Medulla oblongata (tissue), 1 donor: ENCODE measurements at regions not wholly inside any gene's neighbourhood (a gene's known extent, or its start where the extent isn't known, plus 50 kb on each side); places are given as distances from the start of the nearest gene placed in this dataset.

Experiments
- DNase-seq: peaks from one replicate; pipeline ENCODE4 v3.0.0-alpha.2; 2015; ENCODE audit errors: extremely low spot score

DNA sequence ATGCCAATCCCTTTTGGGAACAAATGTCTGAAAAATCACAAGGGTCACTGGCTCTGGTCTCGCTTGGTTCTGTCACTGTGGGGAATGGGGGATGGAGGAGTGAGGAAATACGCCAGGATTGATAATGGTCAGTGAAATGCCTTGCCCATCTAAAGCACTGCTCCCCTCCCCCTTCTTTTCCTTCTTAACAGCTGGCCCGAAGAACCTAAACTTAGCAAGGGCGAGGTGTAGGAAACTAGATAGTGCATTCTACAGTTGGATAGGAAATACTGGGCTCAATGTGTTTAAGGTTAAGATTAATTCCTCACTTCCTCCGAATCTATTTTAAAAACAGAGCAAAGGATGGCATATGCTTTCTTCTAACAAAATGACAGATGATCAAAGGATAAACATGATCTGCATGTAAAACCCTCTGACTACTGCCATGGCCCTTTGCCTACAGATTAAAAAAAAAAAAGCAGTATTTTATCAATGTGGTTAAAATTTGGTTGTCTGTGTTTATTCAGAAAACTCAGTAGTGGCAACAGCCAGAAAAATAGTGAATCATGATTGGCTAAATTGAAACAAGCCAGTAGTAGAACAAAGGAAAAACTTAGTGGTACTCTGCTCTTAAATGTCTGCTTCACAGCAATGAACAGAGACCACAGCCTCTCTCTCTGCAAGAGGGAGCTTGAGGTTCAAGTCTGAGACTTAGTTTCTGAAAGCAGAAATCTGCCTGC is 86.1 kb upstream of the VAV3 start:
- peak; percentile 9 for DNase-seq

- DNase-seq: no peak
Observed at GRCh38 chr1:108050158-108050557, 85.2 kb upstream of the VAV3 start.

DNA sequence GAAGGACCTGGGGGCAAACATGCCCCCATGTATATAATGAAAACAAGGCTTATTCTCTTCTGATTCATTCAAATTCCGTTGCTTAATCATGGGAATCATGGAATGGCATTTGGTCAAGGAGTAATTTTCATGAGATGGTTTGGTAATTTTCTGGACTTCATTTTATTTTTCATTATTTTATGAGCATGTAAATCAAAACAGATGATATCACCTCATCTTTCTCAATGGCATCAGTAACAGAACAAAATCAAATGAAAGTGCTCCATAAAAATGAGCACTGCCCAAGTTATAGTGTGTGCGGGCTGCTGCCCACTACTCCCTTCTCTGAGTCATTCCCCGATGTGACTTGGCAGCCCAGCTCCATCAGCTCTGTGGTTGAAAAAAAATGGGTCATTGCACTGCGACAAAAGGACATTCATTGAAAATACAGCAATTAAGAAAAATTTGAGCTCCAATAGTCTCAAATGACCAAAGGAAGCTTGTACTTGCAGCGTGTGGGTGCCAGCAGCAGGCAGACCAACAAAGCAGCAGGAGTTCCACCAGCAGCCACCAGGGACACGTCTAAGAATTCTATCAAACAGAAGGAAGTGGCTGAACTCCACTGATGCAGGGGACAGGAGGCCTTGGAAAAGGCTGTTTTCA is 84.3 kb upstream of the VAV3 start:
- DNase-seq: peak; percentile 71

- no peak for DNase-seq
Observed at GRCh38 chr1:108048301-108049177, 83.6 kb upstream of the VAV3 start.

- no peak for DNase-seq
Observed at GRCh38 chr1:108047085-108047484, 82.1 kb upstream of the VAV3 start.

DNA sequence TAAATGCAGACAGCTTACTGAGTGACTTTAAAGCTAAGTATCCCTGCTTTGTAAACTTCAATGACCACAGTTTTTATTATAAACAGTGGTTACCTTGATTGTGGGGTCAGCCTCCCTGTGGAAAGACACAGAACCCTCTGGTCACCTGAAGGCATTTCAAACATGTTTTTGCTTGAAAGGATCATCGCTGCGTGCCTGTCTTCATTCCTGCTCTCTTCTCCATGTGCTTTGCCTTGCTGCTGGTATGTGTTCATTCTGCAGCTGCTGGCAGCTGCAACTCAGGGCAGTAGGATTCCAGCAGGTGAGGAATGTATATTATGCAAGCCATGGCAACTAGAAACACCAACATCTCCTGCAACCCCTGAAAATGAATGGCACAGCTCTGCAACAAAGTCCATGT is 81.0 kb upstream of the VAV3 start:
- no peak for DNase-seq

DNA sequence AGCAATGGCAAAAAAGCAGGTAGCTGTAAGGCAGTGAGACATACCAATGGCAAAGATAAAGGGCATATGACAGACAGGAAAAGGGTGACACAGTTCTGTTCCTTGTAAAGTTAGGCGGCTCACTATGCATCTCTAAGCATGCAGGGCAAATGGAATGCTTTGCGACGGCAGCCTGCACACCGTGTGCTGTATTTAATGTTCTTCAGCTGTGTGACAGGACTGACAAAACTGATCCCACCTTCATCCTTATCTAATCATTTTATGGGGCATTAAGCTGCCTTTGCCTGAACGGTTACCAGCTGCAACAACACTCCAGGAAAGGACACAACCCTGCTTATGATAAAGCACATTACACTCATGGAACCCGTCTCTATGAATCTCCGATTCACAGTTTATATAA is 80.5 kb upstream of the VAV3 start:
- no peak for DNase-seq

DNA sequence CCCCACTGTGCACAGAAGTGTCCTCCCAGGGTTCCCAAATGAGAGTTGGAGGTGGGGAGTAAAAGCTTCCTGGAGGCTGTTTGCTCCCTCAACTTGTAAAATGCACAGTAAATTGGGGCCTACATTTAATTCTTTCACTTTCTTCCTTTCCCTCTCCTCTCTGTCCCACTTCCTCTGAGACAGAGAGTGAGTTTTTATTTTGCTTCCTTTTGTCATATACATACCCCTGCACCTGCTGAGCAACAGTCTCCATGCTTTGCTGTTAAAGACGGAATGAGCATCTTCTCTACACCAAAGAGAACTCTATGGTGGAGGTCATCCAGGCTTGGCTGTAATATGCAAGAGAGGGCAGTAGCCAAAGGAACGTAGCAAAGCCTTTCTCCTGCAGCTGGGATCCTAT is 79.3 kb upstream of the VAV3 start:
- no peak for DNase-seq

GRCh38 chr1:108043707-108044106 is 78.7 kb upstream of the VAV3 start:
- no peak for DNase-seq

- no peak for DNase-seq
Observed at GRCh38 chr1:108042610-108043009, 77.6 kb upstream of the VAV3 start.

DNA sequence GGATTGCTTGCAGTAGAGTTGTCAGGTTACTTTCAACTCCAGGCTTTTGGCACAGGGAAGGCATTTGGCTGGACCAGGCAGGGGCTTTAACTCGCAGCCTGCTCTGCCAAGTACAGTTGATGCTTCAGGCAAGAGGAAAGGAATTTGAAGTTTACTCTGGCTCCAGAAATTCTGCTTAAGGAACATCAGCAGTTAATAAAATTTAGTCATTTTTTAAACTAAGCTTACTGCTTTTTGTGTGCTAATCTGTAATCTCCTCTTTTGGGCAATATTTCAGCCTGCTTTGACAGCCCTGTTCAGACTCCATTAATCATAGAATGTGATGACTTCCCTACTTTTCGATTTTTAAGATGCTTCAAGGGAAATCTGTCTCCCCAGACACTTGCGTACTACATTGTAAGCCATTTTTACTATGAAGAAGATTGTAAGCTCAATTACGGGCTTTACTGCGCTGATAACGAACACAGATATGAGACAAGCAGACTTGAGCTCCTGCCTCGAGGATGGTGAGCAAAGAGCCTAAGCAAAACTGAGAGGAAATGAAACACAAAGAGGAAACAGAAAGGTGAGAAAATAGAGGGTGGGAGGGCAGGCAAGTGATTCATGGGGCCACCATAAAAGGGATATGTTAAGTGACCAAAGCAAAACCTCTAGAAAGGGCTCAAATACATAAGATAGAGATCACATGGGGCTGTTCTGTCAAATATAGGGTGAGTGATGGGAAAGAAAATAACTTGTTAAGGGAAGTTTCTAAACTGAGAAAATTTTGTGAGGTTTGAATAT is 76.6 kb upstream of the VAV3 start:
- DNase-seq: no peak

GRCh38 chr1:108038653-108039236 is 73.8 kb upstream of the VAV3 start:
- no peak for DNase-seq

- no peak for DNase-seq
Observed at GRCh38 chr1:108036796-108037562, 72.0 kb upstream of the VAV3 start.

DNA sequence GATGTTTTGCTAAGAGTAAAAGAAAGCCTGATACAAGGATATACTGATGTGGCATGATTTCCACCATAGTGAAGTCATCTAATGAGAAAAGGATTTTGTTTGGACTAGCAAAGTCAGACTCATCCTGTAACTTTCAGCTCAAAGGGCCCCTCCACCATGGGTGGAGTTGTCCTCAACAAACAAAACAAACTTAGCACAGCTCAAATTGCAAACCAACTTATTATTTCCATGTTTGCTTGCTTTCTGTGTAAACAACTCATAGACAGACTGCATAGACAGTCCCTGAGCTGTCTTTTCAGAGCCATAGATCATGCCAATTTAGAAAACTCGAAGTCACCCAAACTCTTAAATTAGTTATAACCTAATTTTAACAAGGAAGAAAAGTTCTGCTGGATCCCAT is 69.4 kb upstream of the VAV3 start:
- DNase-seq: no peak

- DNase-seq: no peak
Observed at GRCh38 chr1:108033550-108033951, 68.6 kb upstream of the VAV3 start.

GRCh38 chr1:108028841-108029388 is 63.9 kb upstream of the VAV3 start:
- no peak for DNase-seq

GRCh38 chr1:108027389-108027788 is 62.4 kb upstream of the VAV3 start:
- no peak for DNase-seq

DNA sequence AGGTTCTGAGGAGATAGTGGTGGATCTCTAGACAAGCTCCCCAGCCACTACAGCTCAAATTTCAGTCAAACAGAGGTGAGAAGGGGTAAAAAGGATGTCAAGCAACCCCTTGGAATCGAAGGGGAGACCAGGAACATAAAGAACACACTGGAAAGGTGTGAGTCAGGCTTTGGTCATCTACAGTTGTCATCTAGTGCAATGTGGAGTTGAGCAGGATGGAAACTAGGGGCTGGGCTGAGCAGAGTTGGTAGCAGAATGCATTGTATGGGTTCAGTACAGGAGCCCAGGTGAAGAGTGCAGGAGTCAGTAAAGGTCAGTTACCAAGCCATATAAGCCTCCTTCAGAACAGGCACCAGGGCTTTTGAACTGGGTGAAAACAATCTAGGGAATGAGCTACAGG is 52.7 kb upstream of the VAV3 start:
- DNase-seq: no peak

DNA sequence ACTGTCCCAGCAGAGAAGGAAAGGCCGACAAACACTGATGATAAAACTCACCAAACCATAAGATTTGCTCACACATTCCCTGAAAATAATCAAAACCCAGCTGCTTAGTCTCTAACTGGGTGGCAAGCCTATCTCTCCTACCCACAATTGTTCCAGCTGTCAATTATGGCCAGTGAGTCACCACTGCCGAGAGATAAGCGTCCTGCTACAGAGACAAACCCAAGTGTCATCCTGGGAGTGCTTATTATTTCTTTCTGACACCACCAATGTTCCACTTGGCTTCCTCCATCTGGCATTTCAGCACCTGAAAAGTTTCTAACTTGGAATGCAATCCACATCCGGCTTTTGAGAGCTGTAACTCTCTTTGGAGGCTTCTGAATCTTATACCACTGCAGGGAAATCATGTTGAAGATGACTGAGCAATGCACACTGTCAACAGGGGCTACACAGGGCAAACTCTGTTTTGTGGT is 51.5 kb upstream of the VAV3 start:
- no peak for DNase-seq
